Nephron progenitor cell (in vitro differentiated cells): ENCODE measurements at regions not wholly inside any gene's neighbourhood (a gene's known extent, or its start where the extent isn't known, plus 50 kb on each side); places are given as distances from the start of the nearest gene placed in this dataset.

Source experiments
- DNase-seq: peaks from one replicate; pipeline ENCODE4 v3.0.0; 2021
- H3K27ac Mint-ChIP-seq: 2 replicates; pipeline ENCODE4 v1.8.0; 2021; ENCODE audit warnings: mild to moderate bottlenecking, moderate library complexity, mixed read lengths
- H3K27me3 Mint-ChIP-seq: 2 replicates; pipeline ENCODE4 v1.8.0; 2021; ENCODE audit warnings: mild to moderate bottlenecking, low read depth, mixed read lengths; ENCODE audit not compliant: poor library complexity
- H3K36me3 Mint-ChIP-seq: 2 replicates; pipeline ENCODE4 v1.8.0; 2021; ENCODE audit warnings: low read depth, mixed read lengths
- H3K4me1 Mint-ChIP-seq: 2 replicates; pipeline ENCODE4 v1.8.0; 2021; ENCODE audit warnings: mixed read lengths
- H3K4me3 Mint-ChIP-seq: 2 replicates; pipeline ENCODE4 v1.8.0; 2021; ENCODE audit warnings: mild to moderate bottlenecking, moderate library complexity, mixed read lengths
- H3K9me3 Mint-ChIP-seq: 2 replicates; pipeline ENCODE4 v1.8.0; 2021; ENCODE audit warnings: mild to moderate bottlenecking, moderate library complexity, mixed read lengths
- TF ChIP-seq, protein P1 (sequence below): fragments of 200-600 bp; sonication (generic); IDR thresholded peaks from 2 replicates; pipeline ENCODE4 v1.5.0; 2021; ENCODE audit warnings: antibody characterized with exemption

- H3K9me3 Mint-ChIP-seq = no peaks in the 10 kb centered on the region
- peaks cover 7% of the 10 kb centered on the region for H3K4me1 Mint-ChIP-seq
- H3K4me3 Mint-ChIP-seq = no peak overlapping the region
- no peak for DNase-seq
- H3K27ac Mint-ChIP-seq = no peak overlapping the region
- TF ChIP-seq, protein P1, sequence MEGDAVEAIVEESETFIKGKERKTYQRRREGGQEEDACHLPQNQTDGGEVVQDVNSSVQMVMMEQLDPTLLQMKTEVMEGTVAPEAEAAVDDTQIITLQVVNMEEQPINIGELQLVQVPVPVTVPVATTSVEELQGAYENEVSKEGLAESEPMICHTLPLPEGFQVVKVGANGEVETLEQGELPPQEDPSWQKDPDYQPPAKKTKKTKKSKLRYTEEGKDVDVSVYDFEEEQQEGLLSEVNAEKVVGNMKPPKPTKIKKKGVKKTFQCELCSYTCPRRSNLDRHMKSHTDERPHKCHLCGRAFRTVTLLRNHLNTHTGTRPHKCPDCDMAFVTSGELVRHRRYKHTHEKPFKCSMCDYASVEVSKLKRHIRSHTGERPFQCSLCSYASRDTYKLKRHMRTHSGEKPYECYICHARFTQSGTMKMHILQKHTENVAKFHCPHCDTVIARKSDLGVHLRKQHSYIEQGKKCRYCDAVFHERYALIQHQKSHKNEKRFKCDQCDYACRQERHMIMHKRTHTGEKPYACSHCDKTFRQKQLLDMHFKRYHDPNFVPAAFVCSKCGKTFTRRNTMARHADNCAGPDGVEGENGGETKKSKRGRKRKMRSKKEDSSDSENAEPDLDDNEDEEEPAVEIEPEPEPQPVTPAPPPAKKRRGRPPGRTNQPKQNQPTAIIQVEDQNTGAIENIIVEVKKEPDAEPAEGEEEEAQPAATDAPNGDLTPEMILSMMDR = no peak
- H3K36me3 Mint-ChIP-seq = no peaks in the 10 kb centered on the region
- peaks cover 5% of the 10 kb centered on the region for H3K27me3 Mint-ChIP-seq
Measured at GRCh38 chr9:21677387-21677786, 125.0 kb upstream of the MTAP start.

- Mint-ChIP-seq H3K4me1 (peaks cover 5% of the 10 kb centered on the region), H3K27me3 (peaks cover 3% of the 10 kb centered on the region), H3K36me3 (no peaks in the 10 kb centered on the region), H3K27ac (no peak overlapping the region), H3K4me3 (no peak overlapping the region), H3K9me3 (no peaks in the 10 kb centered on the region)
- TF ChIP-seq, protein P1 = no peak
- no peak for DNase-seq
Measured at GRCh38 chr9:21677834-21678233, 124.6 kb upstream of the MTAP start.

DNA sequence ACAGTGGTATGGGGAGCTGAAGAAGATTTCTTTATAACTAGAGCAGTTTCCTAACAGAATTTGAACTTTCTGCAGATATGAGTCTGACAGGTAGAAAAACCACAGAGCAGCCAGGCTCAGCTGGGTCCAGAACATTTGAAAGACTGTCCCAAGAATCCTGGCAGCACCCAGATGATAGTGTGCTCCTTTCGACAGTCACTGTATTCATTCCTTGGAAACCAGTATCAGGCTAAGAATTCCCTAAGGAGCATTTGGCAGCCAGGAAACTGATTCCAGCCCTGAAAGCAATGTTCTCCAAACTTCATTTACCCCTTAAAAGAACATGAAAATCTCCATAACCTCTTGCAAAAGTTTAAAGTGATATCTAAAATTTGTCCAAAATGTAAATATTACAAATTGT, 123.0 kb upstream of the MTAP start:
- Mint-ChIP-seq H3K9me3 (no peaks in the 10 kb centered on the region), H3K27me3 (peaks cover 6% of the 10 kb centered on the region), H3K4me3 (no peak overlapping the region), H3K27ac (no peak overlapping the region), H3K36me3 (no peaks in the 10 kb centered on the region), H3K4me1 (peaks cover 5% of the 10 kb centered on the region)
- no peak for DNase-seq
- TF ChIP-seq, protein P1 = no peak

DNA sequence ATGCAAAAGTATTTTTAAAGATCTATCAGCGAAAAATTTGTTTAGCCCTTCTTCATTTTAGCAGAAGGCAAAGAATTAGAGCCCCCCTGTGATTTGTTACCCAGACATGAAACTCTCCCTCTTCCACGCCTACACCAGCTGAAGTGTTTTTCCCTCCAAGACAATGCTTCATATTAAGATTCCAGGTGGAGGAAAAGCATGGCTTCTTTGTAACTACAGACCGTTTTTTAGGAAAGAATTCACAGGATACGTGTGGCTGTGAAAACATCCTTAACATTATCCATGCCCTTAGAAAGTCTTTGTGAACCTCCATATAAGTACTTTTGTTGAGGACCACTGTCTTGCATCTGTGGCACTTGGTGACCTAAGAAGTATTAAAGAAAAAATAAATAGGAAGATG, 121.8 kb upstream of the MTAP start:
- H3K36me3 Mint-ChIP-seq = no peaks in the 10 kb centered on the region
- H3K27me3 Mint-ChIP-seq = peaks cover 6% of the 10 kb centered on the region
- no peak for DNase-seq
- H3K4me3 Mint-ChIP-seq = no peak overlapping the region
- no peaks in the 10 kb centered on the region for H3K9me3 Mint-ChIP-seq
- H3K27ac Mint-ChIP-seq = no peak overlapping the region
- TF ChIP-seq, protein P1 = no peak
- peaks cover 5% of the 10 kb centered on the region for H3K4me1 Mint-ChIP-seq

- Mint-ChIP-seq H3K36me3 (no peaks in the 10 kb centered on the region), H3K4me3 (no peak overlapping the region), H3K9me3 (no peaks in the 10 kb centered on the region), H3K27ac (no peak overlapping the region), H3K27me3 (peaks cover 6% of the 10 kb centered on the region), H3K4me1 (peaks cover 5% of the 10 kb centered on the region)
- DNase-seq = no peak
- TF ChIP-seq, protein P1 = no peak
Measured at GRCh38 chr9:21681641-21682040, 120.8 kb upstream of the MTAP start.

DNA sequence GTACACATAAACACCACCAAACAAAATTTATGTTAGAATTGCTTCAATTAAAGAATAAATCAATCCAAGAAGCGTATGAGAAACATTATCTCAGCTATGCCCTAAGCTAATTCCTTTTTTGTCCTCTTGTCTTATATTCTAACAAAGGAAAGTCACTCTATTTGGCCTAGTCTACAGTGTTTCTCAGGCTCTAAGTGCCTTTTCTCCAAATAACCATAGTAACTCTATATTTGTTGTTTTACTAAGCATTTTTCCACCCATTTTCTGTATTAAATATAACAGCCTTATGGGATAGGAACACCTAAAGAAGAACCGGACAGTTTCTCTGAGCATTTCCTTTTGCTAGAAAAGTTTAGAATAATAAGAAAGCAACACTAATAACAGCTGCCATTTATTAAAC, 120.1 kb upstream of the MTAP start:
- peaks cover 8% of the 10 kb centered on the region for H3K27me3 Mint-ChIP-seq
- TF ChIP-seq, protein P1 = no peak

More for the DNA sequence above, 120.1 kb upstream of the MTAP start:
- Mint-ChIP-seq H3K36me3 (no peaks in the 10 kb centered on the region), H3K4me1 (peaks cover 5% of the 10 kb centered on the region), H3K27ac (no peak overlapping the region), H3K4me3 (no peak overlapping the region), H3K9me3 (no peaks in the 10 kb centered on the region)
- DNase-seq = no peak
